Epithelial cell of proximal tubule (primary cell): ENCODE measurements at regions not wholly inside any gene's neighbourhood (a gene's known extent, or its start where the extent isn't known, plus 50 kb on each side); places are given as distances from the start of the nearest gene placed in this dataset.

ENCODE experiments used
- DNase-seq: peaks from one replicate; pipeline ENCODE4 v3.0.0-alpha.2; 2011; ENCODE audit warnings: low read depth
- H3K4me3 ChIP-seq: 2 replicates; pipeline ENCODE4 v1.5.1; 2011; ENCODE audit warnings: low read depth, mild to moderate bottlenecking, low read length
- CTCF ChIP-seq: conservative IDR thresholded peaks from 2 replicates; pipeline ENCODE4 v1.5.1; 2012; ENCODE audit warnings: low read depth, mild to moderate bottlenecking, low read length

DNA sequence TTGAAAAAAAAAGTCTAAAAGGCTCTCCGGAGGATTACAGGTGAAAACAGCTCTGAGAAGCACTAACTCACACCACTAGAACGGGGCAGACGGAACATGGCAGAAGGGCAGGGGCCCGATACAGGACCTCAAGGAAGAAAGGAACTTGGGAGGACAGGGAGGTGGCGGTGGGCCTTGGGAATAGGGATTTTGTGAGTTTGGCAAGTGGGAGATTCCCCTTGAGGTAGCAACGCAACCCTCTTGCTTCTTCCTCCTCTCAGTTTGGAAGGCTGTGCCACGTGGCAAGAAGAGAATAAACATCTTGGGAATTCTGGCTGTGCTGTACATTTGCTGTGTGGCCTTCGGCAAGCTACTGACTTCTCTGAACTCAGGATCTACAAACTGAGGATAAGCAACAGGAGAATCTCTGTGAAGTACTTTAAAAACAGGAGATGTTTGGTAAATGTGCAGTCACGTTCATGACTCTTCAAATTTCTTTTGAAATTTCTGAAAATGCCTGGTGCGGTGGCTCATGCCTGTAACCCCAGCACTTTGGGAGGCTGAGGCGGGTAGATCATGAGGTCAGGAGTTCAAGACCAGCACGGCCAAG, 220.8 kb downstream of the BCAS1 start:
- no peak for TF ChIP-seq CTCF

GRCh38 chr20:53848304-53848703, 222.1 kb downstream of the BCAS1 start:
- TF ChIP-seq CTCF, result no peak

More for the DNA sequence above, 220.8 kb downstream of the BCAS1 start:
- no peak for DNase-seq
- H3K4me3 ChIP-seq, result no peak overlapping the region

DNA sequence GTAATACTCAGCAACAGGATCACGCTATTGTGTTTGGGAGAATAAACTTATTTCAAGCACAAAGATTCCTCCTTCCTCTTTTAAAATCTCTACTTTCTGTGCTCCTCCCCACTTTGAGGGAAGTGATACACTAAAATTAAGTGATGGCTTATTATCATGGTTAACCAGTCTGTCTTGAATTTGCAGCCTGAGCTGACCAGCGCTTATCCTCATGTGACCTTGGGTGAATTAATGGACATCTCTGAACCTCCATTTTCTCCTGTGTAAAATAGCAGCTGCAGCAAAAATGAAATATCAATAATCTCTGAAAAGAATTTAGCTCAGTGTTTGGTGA, 222.6 kb downstream of the BCAS1 start:
- no peak overlapping the region for H3K4me3 ChIP-seq
- no peak for TF ChIP-seq CTCF
- DNase-seq, result no peak

More at GRCh38 chr20:53848304-53848703, 222.1 kb downstream of the BCAS1 start:
- DNase-seq, result no peak
- H3K4me3 ChIP-seq, result no peak overlapping the region

- no peak for TF ChIP-seq CTCF
- no peak overlapping the region for H3K4me3 ChIP-seq
- no peak for DNase-seq
These were observed 223.1 kb downstream of the BCAS1 start for GRCh38 chr20:53847139-53847836.

- DNase-seq, result no peak
- TF ChIP-seq CTCF, result no peak
- no peak overlapping the region for H3K4me3 ChIP-seq
These were observed 223.8 kb downstream of the BCAS1 start for GRCh38 chr20:53846640-53847039.

GRCh38 chr20:53845980-53846379, 224.4 kb downstream of the BCAS1 start:
- DNase-seq, result no peak
- TF ChIP-seq CTCF, result no peak
- no peak overlapping the region for H3K4me3 ChIP-seq

DNA sequence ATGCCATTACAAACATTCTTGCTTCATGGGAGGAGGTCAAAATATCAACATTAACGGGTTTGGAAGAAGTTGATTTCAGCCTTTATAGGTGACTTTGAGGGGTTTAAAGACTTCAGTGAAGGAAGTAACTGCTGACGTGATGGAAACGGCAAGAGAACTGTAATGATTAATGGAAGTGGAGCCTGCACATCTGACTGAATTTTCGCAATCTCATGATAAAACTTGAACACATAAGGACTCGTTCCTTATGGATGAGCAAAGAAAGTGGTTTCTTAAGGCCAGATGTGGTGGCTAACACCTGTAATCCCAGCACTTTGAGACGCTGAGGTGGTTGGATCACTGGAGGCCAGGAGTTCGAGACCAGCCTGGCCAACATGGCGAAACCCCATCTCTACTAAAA, 226.1 kb downstream of the BCAS1 start:
- H3K4me3 ChIP-seq, result no peak overlapping the region
- no peak for TF ChIP-seq CTCF
- peak; percentile 27 for DNase-seq
